Tibial nerve (tissue), 4 donors: ENCODE measurements at regions not wholly inside any gene's neighbourhood (a gene's known extent, or its start where the extent isn't known, plus 50 kb on each side); places are given as distances from the start of the nearest gene placed in this dataset.

ENCODE experiments used
- CTCF ChIP-seq, 5 experiments: fragments of 200-600 bp in 3 of 5; fragments of 450-650 bp in 2 of 5; sonication (generic) in 3 of 5; IDR thresholded peaks; one replicate each; pipeline ENCODE4 v1.5.1; 2016 to 2019; ENCODE audit warnings: antibody characterized with exemption in 5 of 5, mild to moderate bottlenecking in 3 of 5, moderate library complexity in 2 of 5
- EP300 ChIP-seq, 2 donors: sonication (generic); formaldehyde crosslinking; IDR thresholded peaks; one replicate each; pipeline ENCODE4 v1.6.1; 2017; ENCODE audit warnings: antibody characterized with exemption in 2 of 2, mild to moderate bottlenecking in 1 of 2
- POLR2A ChIP-seq, 2 donors: fragments of 450-650 bp; IDR thresholded peaks; one replicate each; pipeline ENCODE4 v1.6.1; 2017; ENCODE audit warnings: antibody characterized with exemption in 2 of 2, mild to moderate bottlenecking in 2 of 2, moderate library complexity in 2 of 2

DNA sequence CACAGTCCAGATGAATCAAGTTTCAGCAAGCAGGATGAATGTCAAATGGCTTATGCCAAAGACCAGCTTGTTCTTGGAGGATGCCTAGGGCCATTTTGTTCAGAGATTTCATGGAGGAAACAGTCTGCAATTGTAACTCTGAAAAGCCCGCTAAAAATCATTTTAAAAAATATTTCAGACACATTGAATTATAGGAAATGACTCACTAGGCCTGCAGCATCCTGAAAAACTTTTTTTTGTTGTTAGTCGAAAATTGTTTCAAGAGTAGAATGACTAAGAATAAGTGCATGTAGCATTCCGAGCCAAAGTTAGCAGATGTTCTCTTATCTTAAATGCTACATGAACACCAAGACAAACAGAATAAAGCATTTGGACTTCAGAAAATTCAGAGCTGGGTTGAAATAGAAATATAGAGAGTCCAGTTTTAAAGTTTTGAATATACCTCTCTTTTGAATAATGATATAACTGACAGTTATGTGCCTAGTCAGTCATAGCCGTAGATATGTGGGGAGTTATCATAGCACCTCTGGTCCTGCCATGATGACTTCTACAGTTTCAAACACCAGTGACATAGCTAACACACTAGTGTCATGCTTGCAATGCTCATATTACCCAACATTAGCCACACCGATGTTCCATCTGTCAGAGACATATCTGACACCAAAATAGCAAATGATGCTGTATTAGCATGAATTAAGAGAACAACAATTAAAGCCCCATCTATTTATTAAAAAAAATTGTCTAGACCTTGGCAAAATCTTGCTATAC is 1462.8 kb upstream of the GBE1 start:
- TF ChIP-seq POLR2A (IDR thresholded peaks at IDR 0.05) = no peak
- TF ChIP-seq CTCF (IDR thresholded peaks at IDR 0.05) = no peak
- TF ChIP-seq EP300 (IDR thresholded peaks at IDR 0.05) = no peak
